Loucy (cell line): ENCODE measurements at regions not wholly inside any gene's neighbourhood (a gene's known extent, or its start where the extent isn't known, plus 50 kb on each side); places are given as distances from the start of the nearest gene placed in this dataset.

Experiments used
- H2AFZ ChIP-seq: fragments of 200-600 bp; sonication (generic); 2 replicates; pipeline ENCODE4 v1.6.0; 2016; ENCODE audit warnings: antibody characterized with exemption, mild to moderate bottlenecking, low read length, moderate library complexity
- H3F3A ChIP-seq: fragments of 200-600 bp; 2 replicates; pipeline ENCODE4 v1.6.0; 2016; ENCODE audit warnings: antibody characterized with exemption, low read depth, mild to moderate bottlenecking
- H3K27me3 ChIP-seq: fragments of 200-600 bp; sonication (generic); 2 replicates; pipeline ENCODE4 v1.6.1; 2014; ENCODE audit warnings: low read length, mild to moderate bottlenecking; ENCODE audit not compliant: insufficient read depth, poor library complexity, severe bottlenecking
- H3K36me3 ChIP-seq: fragments of 200-600 bp; sonication (generic); 2 replicates; pipeline ENCODE4 v1.6.1; 2016; ENCODE audit warnings: low read length; ENCODE audit not compliant: insufficient read depth
- H3K4me1 ChIP-seq: fragments of 200-600 bp; sonication (generic); 2 replicates; pipeline ENCODE4 v1.5.1; 2014; ENCODE audit warnings: low read length, mild to moderate bottlenecking; ENCODE audit not compliant: insufficient read depth, poor library complexity, severe bottlenecking
- H3K4me2 ChIP-seq: fragments of 200-600 bp; sonication (generic); 2 replicates; pipeline ENCODE4 v1.6.0; 2014; ENCODE audit warnings: antibody characterized with exemption, low read length, low read depth, mild to moderate bottlenecking; ENCODE audit not compliant: poor library complexity, severe bottlenecking
- H3K4me3 ChIP-seq: fragments of 200-600 bp; sonication (generic); 2 replicates; pipeline ENCODE4 v1.5.1; 2014; ENCODE audit warnings: low read length, mild to moderate bottlenecking, mixed read lengths; ENCODE audit not compliant: poor library complexity, severe bottlenecking
- H3K79me2 ChIP-seq: fragments of 200-600 bp; sonication (generic); 2 replicates; pipeline ENCODE4 v1.6.1; 2014; ENCODE audit warnings: low read length; ENCODE audit not compliant: insufficient read depth
- H3K9ac ChIP-seq: fragments of 200-600 bp; sonication (generic); 2 replicates; pipeline ENCODE4 v1.6.0; 2014; ENCODE audit warnings: mild to moderate bottlenecking, low read depth, low read length, moderate library complexity; ENCODE audit not compliant: poor library complexity, severe bottlenecking
- H3K9me2 ChIP-seq: fragments of 200-600 bp; sonication (generic); replicated peaks from 2 replicates; pipeline ENCODE4 v1.6.1; 2016; ENCODE audit warnings: low read depth, low read length, mixed read lengths
- H3K9me3 ChIP-seq: fragments of 200-600 bp; sonication (generic); 2 replicates; pipeline ENCODE4 v1.6.1; 2014; ENCODE audit warnings: mild to moderate bottlenecking, antibody characterized with exemption, low read length, low read depth; ENCODE audit not compliant: insufficient read depth
- H4K20me1 ChIP-seq: fragments of 200-600 bp; sonication (generic); 2 replicates; pipeline ENCODE4 v1.6.0; 2014; ENCODE audit warnings: antibody characterized with exemption, low read length, mild to moderate bottlenecking; ENCODE audit not compliant: insufficient read depth, poor library complexity, severe bottlenecking
- EZH2phosphoT487 ChIP-seq: fragments of 200-600 bp; IDR thresholded peaks from 2 replicates; pipeline ENCODE4 v1.6.1; 2018; ENCODE audit warnings: antibody characterized with exemption, mild to moderate bottlenecking, moderate library complexity, borderline replicate concordance
- TF ChIP-seq, protein P1 (sequence below): fragments of 200-600 bp; sonication (generic); conservative IDR thresholded peaks from 2 replicates; pipeline ENCODE4 v1.5.1; 2014; ENCODE audit warnings: mild to moderate bottlenecking, antibody characterized with exemption, low read length

DNA sequence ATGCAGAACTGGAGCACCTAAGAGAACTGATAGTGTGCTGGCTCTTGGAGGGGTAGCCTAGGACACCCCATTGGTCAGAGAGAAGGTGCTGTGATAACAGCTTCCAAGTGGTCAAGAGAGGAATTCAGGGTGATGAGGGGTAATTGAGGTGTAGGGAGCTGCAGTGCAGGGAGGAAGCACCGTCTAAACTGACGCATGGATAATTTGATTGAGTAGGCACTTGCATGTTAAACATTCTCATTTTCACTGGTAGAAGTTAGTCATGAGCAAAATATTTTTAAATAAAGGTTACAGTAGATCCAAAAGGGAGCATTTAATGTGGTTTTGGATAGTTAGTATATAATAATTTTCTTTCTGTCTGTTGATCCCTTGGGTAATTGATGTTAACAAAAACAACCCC, 155.1 kb upstream of the TCF4 start:
- Histone ChIP-seq H3K27me3 (no peaks in the 10 kb centered on the region), H3K79me2 (no peaks in the 10 kb centered on the region), H2AFZ (no peak overlapping the region), H3F3A (no peaks in the 10 kb centered on the region), H3K9me2 (no peaks in the 10 kb centered on the region), H3K4me1 (no peaks in the 10 kb centered on the region), H4K20me1 (no peaks in the 10 kb centered on the region), H3K9me3 (no peaks in the 10 kb centered on the region), H3K4me2 (no peak overlapping the region), H3K9ac (no peak overlapping the region), H3K36me3 (no peaks in the 10 kb centered on the region), H3K4me3 (no peak overlapping the region)
- TF ChIP-seq, protein P1, sequence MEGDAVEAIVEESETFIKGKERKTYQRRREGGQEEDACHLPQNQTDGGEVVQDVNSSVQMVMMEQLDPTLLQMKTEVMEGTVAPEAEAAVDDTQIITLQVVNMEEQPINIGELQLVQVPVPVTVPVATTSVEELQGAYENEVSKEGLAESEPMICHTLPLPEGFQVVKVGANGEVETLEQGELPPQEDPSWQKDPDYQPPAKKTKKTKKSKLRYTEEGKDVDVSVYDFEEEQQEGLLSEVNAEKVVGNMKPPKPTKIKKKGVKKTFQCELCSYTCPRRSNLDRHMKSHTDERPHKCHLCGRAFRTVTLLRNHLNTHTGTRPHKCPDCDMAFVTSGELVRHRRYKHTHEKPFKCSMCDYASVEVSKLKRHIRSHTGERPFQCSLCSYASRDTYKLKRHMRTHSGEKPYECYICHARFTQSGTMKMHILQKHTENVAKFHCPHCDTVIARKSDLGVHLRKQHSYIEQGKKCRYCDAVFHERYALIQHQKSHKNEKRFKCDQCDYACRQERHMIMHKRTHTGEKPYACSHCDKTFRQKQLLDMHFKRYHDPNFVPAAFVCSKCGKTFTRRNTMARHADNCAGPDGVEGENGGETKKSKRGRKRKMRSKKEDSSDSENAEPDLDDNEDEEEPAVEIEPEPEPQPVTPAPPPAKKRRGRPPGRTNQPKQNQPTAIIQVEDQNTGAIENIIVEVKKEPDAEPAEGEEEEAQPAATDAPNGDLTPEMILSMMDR = no peak

DNA sequence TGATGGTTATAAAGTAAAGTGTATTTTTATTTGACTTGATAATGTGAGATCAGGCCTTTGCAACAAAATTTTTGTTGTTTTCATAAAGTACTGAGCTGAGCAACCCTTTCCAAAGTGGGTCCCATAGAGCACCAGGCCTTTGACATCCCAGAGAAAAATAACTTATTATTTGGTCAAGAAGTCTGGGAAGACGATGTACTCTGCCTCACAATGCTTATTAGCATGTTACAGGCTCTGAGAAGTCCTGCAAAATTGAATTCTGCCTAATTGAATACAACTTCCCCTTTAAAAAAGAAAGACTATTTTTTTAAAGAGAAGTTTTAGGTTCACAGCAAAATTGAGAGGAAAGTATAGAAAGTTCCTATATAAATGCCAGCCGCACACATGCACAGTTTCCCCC, 151.5 kb upstream of the TCF4 start:
- TF ChIP-seq EZH2phosphoT487 = no peak
- TF ChIP-seq, protein P1 = no peak
- no peaks in the 10 kb centered on the region for H3K79me2 ChIP-seq
- H3K4me2 ChIP-seq = no peak overlapping the region
- no peaks in the 10 kb centered on the region for H4K20me1 ChIP-seq
- H3K9me3 ChIP-seq = no peaks in the 10 kb centered on the region
- H2AFZ ChIP-seq = no peak overlapping the region
- no peaks in the 10 kb centered on the region for H3F3A ChIP-seq
- no peaks in the 10 kb centered on the region for H3K27me3 ChIP-seq
- H3K36me3 ChIP-seq = no peaks in the 10 kb centered on the region
- no peaks in the 10 kb centered on the region for H3K4me1 ChIP-seq
- H3K4me3 ChIP-seq = no peak overlapping the region
- H3K9ac ChIP-seq = no peak overlapping the region
- H3K9me2 ChIP-seq = no peaks in the 10 kb centered on the region

DNA sequence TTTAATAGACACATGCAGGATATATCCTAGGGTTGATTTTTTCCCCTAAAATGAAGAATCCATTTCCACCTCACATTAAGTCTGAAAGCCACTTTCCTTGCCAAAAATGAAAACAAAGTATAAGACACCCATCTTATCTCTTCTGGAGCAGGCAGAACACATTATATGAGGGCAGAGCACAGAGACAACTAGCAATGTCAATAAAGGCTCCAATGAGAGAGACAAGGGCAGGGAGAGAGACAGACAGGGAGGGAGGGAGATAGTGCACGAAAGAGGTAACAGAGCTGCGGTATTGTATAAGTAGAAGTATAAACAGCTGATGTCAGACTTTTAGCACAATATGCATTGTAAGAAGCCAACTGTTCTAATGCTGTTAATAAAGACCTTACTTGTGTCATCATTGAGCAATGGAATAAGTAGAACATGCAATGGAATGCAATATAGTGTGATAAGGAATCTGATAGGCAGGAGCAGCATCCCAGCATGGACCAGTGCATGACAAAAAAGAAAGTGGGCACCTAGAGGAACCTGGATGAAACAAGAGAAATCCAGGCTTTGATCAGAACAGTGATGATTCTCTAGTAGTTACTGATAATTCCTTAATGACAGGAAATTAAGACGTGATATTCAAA, 150.6 kb upstream of the TCF4 start:
- no peaks in the 10 kb centered on the region for H3K9me3 ChIP-seq
- H3F3A ChIP-seq = no peaks in the 10 kb centered on the region
- H3K4me1 ChIP-seq = no peaks in the 10 kb centered on the region
- no peaks in the 10 kb centered on the region for H3K9me2 ChIP-seq
- H3K4me2 ChIP-seq = no peak overlapping the region
- H3K27me3 ChIP-seq = no peaks in the 10 kb centered on the region
- H4K20me1 ChIP-seq = no peaks in the 10 kb centered on the region
- no peak overlapping the region for H2AFZ ChIP-seq
- no peak overlapping the region for H3K4me3 ChIP-seq
- no peak overlapping the region for H3K9ac ChIP-seq
- no peaks in the 10 kb centered on the region for H3K36me3 ChIP-seq
- no peaks in the 10 kb centered on the region for H3K79me2 ChIP-seq
- TF ChIP-seq, protein P1 = no peak
- no peak for TF ChIP-seq EZH2phosphoT487
